PC-3 (cell line): ENCODE measurements at regions not wholly inside any gene's neighbourhood (a gene's known extent, or its start where the extent isn't known, plus 50 kb on each side); places are given as distances from the start of the nearest gene placed in this dataset.

Source experiments
- ATAC-seq: fragments of 200-7000 bp; cut with Tn5 transposase; 2 replicates; pipeline ENCODE4 v1.9.1; 2020; ENCODE audit warnings: mild to moderate bottlenecking, moderate library complexity
- BruUV-seq: library from RNA; stranded (reverse); fragments of 400-500 nt; replicated peaks from 2 replicates; lab custom pipeline; 2021; lab: Mats Ljungman, UMichigan
- CTCF ChIA-PET: fragments of 300-600 bp; sonication (Branson Sonifier 250); formaldehyde crosslinking; loops from one replicate; lab custom pipeline; 2022; ENCODE audit warnings: antibody characterized with exemption; lab: Charles Lee
- POLR2A ChIA-PET: fragments of 300-600 bp; sonication (Branson Sonifier 250); formaldehyde crosslinking; loops from one replicate; lab custom pipeline; 2022; ENCODE audit warnings: antibody characterized with exemption; ENCODE audit not compliant: unreplicated experiment; lab: Charles Lee
- DNase-seq: peaks from one replicate; pipeline ENCODE4 v3.0.0-alpha.2; 2015
- H2AFZ ChIP-seq: fragments of 300-600 bp; sonication (generic); 2 replicates; pipeline ENCODE4 v1.6.0; 2016; ENCODE audit warnings: antibody characterized with exemption, low read length
- H3F3A ChIP-seq: fragments of 300-600 bp; sonication (generic); one replicate; pipeline ENCODE4 v1.6.0; 2017; ENCODE audit warnings: antibody characterized with exemption, low read length, control low read depth, mild to moderate bottlenecking; ENCODE audit not compliant: unreplicated experiment
- H3K27ac ChIP-seq: fragments of 300-600 bp; sonication (generic); 2 replicates; pipeline ENCODE4 v1.5.1; 2016; ENCODE audit warnings: mild to moderate bottlenecking, low read length
- H3K27me3 ChIP-seq: fragments of 300-600 bp; sonication (generic); 2 replicates; pipeline ENCODE4 v1.6.1; 2016; ENCODE audit warnings: low read length, mixed read lengths
- H3K36me3 ChIP-seq: fragments of 300-600 bp; sonication (generic); 2 replicates; pipeline ENCODE4 v1.6.1; 2016; ENCODE audit warnings: low read depth, mixed run types, low read length, mixed read lengths
- H3K4me1 ChIP-seq: fragments of 300-600 bp; sonication (generic); 2 replicates; pipeline ENCODE4 v1.5.1; 2016; ENCODE audit warnings: low read length; ENCODE audit not compliant: insufficient read depth
- H3K4me2 ChIP-seq: fragments of 300-600 bp; sonication (generic); 2 replicates; pipeline ENCODE4 v1.6.0; 2016; ENCODE audit warnings: low read length
- H3K4me3 ChIP-seq: fragments of 300-600 bp; sonication (generic); 2 replicates; pipeline ENCODE4 v1.5.1; 2016; ENCODE audit warnings: mild to moderate bottlenecking, low read length, mixed read lengths
- H3K79me2 ChIP-seq: fragments of 300-600 bp; sonication (generic); 2 replicates; pipeline ENCODE4 v1.6.1; 2017; ENCODE audit warnings: low read length, mixed read lengths
- H3K9ac ChIP-seq: fragments of 300-600 bp; sonication (generic); 2 replicates; pipeline ENCODE4 v1.6.0; 2016; ENCODE audit warnings: mild to moderate bottlenecking, low read length
- H3K9me2 ChIP-seq: fragments of 300-600 bp; sonication (generic); replicated peaks from 2 replicates; pipeline ENCODE4 v1.6.1; 2016; ENCODE audit warnings: mixed run types, low read length, mixed read lengths
- H3K9me3 ChIP-seq: fragments of 300-600 bp; sonication (generic); 2 replicates; pipeline ENCODE4 v1.6.1; 2016; ENCODE audit warnings: low read length, mixed read lengths
- H4K20me1 ChIP-seq: fragments of 300-600 bp; sonication (generic); 2 replicates; pipeline ENCODE4 v1.6.1; 2016; ENCODE audit warnings: low read length, mixed read lengths
- CTCF ChIP-seq: fragments of 300-600 bp; sonication (generic); conservative IDR thresholded peaks from 2 replicates; pipeline ENCODE4 v1.5.1; 2017; ENCODE audit warnings: antibody characterized with exemption, low read depth, mild to moderate bottlenecking, low read length
- EZH2 ChIP-seq: fragments of 300-600 bp; sonication (generic); IDR thresholded peaks from one replicate; pipeline ENCODE4 v1.6.1; 2017; ENCODE audit warnings: antibody characterized with exemption, mild to moderate bottlenecking, low read length; ENCODE audit not compliant: unreplicated experiment
- EZH2phosphoT487 ChIP-seq: fragments of 300-600 bp; sonication (generic); IDR thresholded peaks from 2 replicates; pipeline ENCODE4 v1.6.1; 2018; ENCODE audit warnings: mild to moderate bottlenecking, antibody characterized with exemption, low read length, borderline replicate concordance
- intact Hi-C: fragments of 100-400 bp; cut with micrococcal nuclease; formaldehyde crosslinking; loops from 2 replicates; pipeline ENCODE4 v1.9.0; 2023

- Histone ChIP-seq H3K4me1 (0 out of 2 replicates have a peak, but pooled peaks cover 5% of the 10 kb centered on the region), H3K27me3 (no peaks in the 10 kb centered on the region), H3F3A (no peaks in the 10 kb centered on the region), H3K9me3 (no peaks in the 10 kb centered on the region), H3K4me3 (no peak overlapping the region), H3K27ac (no peak overlapping the region), H3K4me2 (no peak overlapping the region), H3K9me2 (no peaks in the 10 kb centered on the region), H3K79me2 (no peaks in the 10 kb centered on the region), H3K36me3 (no peaks in the 10 kb centered on the region), H4K20me1 (no peaks in the 10 kb centered on the region), H2AFZ (no peak overlapping the region), H3K9ac (no peak overlapping the region)
- CTCF ChIA-PET: no interaction called here
- BruUV-seq: no TSS peak
- POLR2A ChIA-PET: interaction anchor here (0.6 kb wide), 1 partner anchor 19 kb away, joined by 4 read pairs; no protein-coding TSS in a partner anchor
- TF ChIP-seq EZH2 (no peak), CTCF (no peak), EZH2phosphoT487 (no peak)
- DNase-seq (no peak), ATAC-seq (no peak)
- intact Hi-C loops: no loop called here
Observed at GRCh38 chr10:63683686-63684085, 162.5 kb downstream of the REEP3 start.

DNA sequence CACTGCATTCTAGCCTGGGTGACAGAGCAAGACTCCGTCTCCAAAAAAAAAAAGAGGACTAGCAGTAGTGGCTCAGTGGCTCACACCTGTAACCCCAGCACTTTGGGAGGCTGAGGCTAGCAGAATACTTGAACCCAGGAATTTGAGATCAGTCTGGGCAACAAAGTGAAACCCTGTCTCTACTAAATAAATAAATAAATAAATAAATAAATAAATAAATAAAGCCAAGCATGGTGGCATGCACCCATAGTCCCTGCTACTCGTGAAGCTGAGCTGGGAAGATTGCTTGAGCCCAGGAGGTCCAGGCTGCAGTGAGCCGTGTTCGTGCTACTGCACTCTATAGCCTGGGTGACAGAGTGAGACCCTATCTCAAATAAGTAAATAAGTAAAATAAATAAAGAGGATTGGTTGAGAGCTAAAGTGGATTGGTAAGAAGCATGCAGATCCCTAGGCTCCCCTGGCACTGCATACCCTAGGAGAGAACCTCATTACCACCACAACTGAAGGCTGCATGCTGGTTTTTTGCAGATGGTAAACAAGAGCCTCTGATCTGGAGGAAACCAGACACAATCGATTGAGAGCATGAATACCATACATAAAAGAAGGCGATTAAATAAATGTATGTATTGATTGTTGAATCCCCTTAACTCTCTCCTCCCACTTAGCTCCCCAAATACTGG is 163.2 kb downstream of the REEP3 start:
- no peak overlapping the region for H3K4me3 ChIP-seq
- CTCF ChIA-PET: no interaction called here
- no TSS peak for BruUV-seq

More for the DNA sequence above, 163.2 kb downstream of the REEP3 start:
- no peak for DNase-seq
- Histone ChIP-seq H3K36me3 (no peaks in the 10 kb centered on the region), H3K9me3 (no peaks in the 10 kb centered on the region), H3F3A (no peaks in the 10 kb centered on the region), H4K20me1 (no peaks in the 10 kb centered on the region), H3K4me1 (0 out of 2 replicates have a peak, but pooled peaks cover 5% of the 10 kb centered on the region), H3K27ac (no peak overlapping the region), H3K4me2 (no peak overlapping the region), H3K9me2 (no peaks in the 10 kb centered on the region), H2AFZ (no peak overlapping the region), H3K9ac (no peak overlapping the region), H3K79me2 (no peaks in the 10 kb centered on the region), H3K27me3 (no peaks in the 10 kb centered on the region)
- no peak for ATAC-seq
- TF ChIP-seq CTCF (no peak), EZH2phosphoT487 (no peak), EZH2 (no peak)
- intact Hi-C loops: no loop called here
- POLR2A ChIA-PET: interaction anchor here (0.6 kb wide), 1 partner anchor 19 kb away, joined by 4 read pairs; no protein-coding TSS in a partner anchor
